ENCODE measurements at regions not wholly inside any gene's neighbourhood (a gene's known extent, or its start where the extent isn't known, plus 50 kb on each side); places are given as distances from the start of the nearest gene placed in this dataset.

DNA sequence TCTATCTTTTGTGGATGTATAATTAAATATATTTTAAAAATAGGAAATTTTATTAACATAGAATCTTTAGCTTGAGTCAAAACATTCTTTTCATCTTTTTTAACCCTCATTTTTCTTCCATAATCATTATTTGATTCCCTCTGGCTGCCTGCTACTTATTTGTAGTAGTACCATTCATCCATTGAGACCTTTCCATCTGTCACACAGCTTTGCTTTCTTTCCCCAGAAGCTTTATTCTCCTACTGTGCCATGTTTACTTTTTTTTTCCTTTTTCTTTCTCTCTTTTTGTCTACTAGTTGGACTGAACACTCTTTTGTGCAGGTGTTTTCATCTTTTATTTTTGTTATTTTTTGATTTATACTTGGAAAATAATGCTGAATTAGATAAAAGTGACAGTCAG lies 522.6 kb upstream of the MMS22L start:
- TF ChIP-seq, protein P1, sequence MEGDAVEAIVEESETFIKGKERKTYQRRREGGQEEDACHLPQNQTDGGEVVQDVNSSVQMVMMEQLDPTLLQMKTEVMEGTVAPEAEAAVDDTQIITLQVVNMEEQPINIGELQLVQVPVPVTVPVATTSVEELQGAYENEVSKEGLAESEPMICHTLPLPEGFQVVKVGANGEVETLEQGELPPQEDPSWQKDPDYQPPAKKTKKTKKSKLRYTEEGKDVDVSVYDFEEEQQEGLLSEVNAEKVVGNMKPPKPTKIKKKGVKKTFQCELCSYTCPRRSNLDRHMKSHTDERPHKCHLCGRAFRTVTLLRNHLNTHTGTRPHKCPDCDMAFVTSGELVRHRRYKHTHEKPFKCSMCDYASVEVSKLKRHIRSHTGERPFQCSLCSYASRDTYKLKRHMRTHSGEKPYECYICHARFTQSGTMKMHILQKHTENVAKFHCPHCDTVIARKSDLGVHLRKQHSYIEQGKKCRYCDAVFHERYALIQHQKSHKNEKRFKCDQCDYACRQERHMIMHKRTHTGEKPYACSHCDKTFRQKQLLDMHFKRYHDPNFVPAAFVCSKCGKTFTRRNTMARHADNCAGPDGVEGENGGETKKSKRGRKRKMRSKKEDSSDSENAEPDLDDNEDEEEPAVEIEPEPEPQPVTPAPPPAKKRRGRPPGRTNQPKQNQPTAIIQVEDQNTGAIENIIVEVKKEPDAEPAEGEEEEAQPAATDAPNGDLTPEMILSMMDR (IDR thresholded peaks at IDR 0.05; ENCODE audit: insufficient read depth, low read length, severe bottlenecking), result no peak
- FAIRE-seq (no peak), DNase-seq (ENCODE audit: low read depth) (no peak)
- H3K4me3 ChIP-seq (ENCODE audit: low read depth, low read length), result no peak overlapping the region
- H3K36me3 ChIP-seq (ENCODE audit: control insufficient read depth, insufficient read depth, low read length), result no peaks in the 10 kb centered on the region
- H3K27me3 ChIP-seq (ENCODE audit: control insufficient read depth, insufficient read depth, low read length), result no peaks in the 10 kb centered on the region

DNA sequence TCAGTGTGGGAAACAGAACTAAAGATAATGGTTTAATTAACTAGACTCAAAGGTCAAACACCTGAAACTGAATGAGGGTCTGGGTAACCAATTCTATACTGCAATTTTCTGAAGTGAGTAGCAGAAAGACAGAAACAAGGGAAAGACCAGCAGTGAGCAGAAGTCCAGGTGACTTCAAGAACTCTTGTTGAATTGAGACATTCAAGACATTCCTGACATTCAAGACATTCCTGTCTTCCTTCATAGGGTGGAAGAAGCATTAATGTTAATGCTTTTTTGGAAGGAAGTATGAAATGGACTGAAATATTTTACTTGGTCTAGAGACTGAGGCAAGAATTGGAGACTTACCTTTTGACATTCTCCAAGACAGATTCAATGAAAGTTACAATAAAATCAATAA lies 529.9 kb upstream of the MMS22L start:
- Histone ChIP-seq H3K27me3 (ENCODE audit: control insufficient read depth, insufficient read depth, low read length) (no peaks in the 10 kb centered on the region), H3K36me3 (ENCODE audit: control insufficient read depth, insufficient read depth, low read length) (no peaks in the 10 kb centered on the region), H3K4me3 (ENCODE audit: low read depth, low read length) (no peak overlapping the region)
- TF ChIP-seq, protein P1 (IDR thresholded peaks at IDR 0.05; ENCODE audit: insufficient read depth, low read length, severe bottlenecking), result no peak
- FAIRE-seq, result no peak
- DNase-seq (ENCODE audit: low read depth), result no peak

DNA sequence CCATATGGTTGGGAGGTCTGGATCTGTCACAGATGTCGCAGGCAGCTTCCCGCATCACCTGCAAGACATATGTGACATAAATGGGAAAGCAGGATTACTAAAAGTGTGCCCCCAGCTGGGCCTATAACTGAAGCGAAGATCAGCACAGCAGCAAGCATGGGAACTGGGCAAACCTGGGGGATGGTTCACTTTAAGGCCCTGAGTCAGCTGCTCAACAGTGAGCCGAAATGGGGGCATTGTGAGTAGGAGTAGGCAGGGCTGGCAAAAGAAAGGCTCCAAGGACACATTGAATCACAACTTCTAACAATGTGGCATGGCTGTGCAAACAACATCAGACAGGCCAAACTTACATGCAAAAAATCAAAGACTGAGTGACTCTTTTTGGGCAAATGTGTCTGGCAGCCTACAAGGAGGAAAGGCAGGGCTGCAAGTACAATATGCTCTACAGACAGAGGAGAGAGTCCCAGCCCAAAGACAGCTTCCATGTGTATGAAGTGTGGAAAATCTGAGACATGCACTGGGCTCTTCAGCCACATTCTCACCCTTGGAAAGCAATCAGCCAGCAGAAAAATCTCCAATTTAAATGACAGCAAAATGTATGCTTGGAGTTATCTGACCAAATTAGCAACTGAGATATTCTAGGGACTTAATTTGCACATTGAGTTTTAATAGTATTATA lies 531.0 kb upstream of the MMS22L start:
- H3K36me3 ChIP-seq (ENCODE audit: control insufficient read depth, insufficient read depth, low read length), result no peaks in the 10 kb centered on the region
- FAIRE-seq (no peak), DNase-seq (ENCODE audit: low read depth) (no peak)
- no peak overlapping the region for H3K4me3 ChIP-seq (ENCODE audit: low read depth, low read length)
- H3K27me3 ChIP-seq (ENCODE audit: control insufficient read depth, insufficient read depth, low read length), result no peaks in the 10 kb centered on the region
- TF ChIP-seq, protein P1 (IDR thresholded peaks at IDR 0.05; ENCODE audit: insufficient read depth, low read length, severe bottlenecking), result no peak

DNA sequence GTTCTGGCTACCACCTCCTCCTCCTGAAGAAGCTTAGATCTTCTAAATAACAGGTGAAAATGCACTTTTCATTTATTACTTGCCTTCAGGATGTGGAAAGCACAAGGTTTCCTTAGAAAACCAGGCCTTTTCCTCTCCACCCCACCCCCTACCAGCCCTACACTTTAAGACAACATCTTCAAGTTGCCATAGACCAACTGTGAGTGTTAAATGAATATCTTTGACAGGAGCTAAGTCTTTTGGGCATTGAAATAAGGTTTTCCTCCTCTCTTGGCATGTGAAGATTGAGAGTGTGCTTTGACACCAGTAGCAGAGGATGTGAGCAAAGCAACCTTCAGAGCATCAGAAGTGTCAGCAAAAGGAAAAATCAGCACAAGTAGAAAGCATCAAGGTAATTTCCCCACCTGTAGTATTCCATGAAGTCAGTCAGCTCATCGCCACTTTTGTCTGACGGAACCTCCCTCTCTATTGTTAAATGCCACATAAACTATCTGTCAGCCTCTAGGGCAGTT lies 532.3 kb upstream of the MMS22L start:
- TF ChIP-seq, protein P1 (IDR thresholded peaks at IDR 0.05; ENCODE audit: insufficient read depth, low read length, severe bottlenecking), result no peak
- DNase-seq (ENCODE audit: low read depth), result no peak
- Histone ChIP-seq H3K36me3 (ENCODE audit: control insufficient read depth, insufficient read depth, low read length) (no peaks in the 10 kb centered on the region), H3K4me3 (ENCODE audit: low read depth, low read length) (no peak overlapping the region), H3K27me3 (ENCODE audit: control insufficient read depth, insufficient read depth, low read length) (no peaks in the 10 kb centered on the region)
- no peak for FAIRE-seq

DNA sequence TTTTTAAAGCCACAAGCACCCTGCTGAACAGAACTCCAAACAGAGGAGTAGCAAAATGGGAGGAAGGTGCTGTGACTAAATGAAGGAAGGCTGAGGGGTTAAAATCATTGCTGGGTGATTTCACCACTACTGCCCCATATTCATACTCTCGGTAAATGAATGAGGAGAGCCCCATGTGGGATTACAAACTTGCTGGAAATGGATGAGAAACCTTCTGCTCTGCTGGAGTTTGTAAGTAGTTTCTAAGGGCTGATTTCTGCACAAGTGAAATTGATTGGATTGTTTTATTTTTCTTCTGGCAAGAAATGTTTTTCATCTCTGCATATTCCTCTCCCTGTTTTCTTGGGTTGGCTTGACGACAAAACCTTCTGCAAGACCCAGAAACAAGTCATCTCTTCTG lies 533.5 kb upstream of the MMS22L start:
- FAIRE-seq (no peak), DNase-seq (ENCODE audit: low read depth) (no peak)
- Histone ChIP-seq H3K27me3 (ENCODE audit: control insufficient read depth, insufficient read depth, low read length) (no peaks in the 10 kb centered on the region), H3K4me3 (ENCODE audit: low read depth, low read length) (no peak overlapping the region), H3K36me3 (ENCODE audit: control insufficient read depth, insufficient read depth, low read length) (no peaks in the 10 kb centered on the region)
- TF ChIP-seq, protein P1 (IDR thresholded peaks at IDR 0.05; ENCODE audit: insufficient read depth, low read length, severe bottlenecking), result no peak

DNA sequence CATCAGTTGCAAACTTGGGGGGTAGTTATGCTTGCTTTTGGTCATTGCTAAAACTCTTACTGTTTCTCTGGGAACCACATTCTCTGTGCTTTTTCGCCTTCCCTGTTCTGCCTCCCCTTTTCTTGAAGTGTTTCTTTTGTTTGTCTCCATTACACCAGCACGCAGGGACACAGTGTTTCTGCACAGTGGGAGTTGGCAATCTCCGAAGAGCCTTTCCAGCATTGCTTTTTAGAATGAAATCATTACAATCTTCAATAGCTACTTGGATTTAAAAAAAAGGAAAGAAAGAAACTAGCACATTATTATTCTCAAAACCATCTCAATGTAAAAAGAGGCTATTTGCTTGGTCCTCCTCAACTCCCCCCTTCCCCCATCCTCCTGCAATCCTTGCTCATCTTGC lies 536.7 kb upstream of the MMS22L start:
- no peak overlapping the region for H3K4me3 ChIP-seq (ENCODE audit: low read depth, low read length)
- no peak for DNase-seq (ENCODE audit: low read depth)
- TF ChIP-seq, protein P1 (IDR thresholded peaks at IDR 0.05; ENCODE audit: insufficient read depth, low read length, severe bottlenecking), result no peak
- no peaks in the 10 kb centered on the region for H3K27me3 ChIP-seq (ENCODE audit: control insufficient read depth, insufficient read depth, low read length)
- H3K36me3 ChIP-seq (ENCODE audit: control insufficient read depth, insufficient read depth, low read length), result no peaks in the 10 kb centered on the region
- no peak for FAIRE-seq

Data from bronchial epithelial cell (primary cell).